Upper lobe of right lung (tissue), 1 donor: ENCODE measurements at regions not wholly inside any gene's neighbourhood (a gene's known extent, or its start where the extent isn't known, plus 50 kb on each side); places are given as distances from the start of the nearest gene placed in this dataset.

Experiments used
- ATAC-seq: fragments of 200-7000 bp; cut with Tn5 transposase; one replicate; pipeline ENCODE4 v1.9.1; 2020; ENCODE audit warnings: mild to moderate bottlenecking, moderate library complexity
- DNase-seq: peaks from one replicate; pipeline ENCODE4 v3.0.0-alpha.2; 2020
- H3K27ac ChIP-seq: fragments of 200-600 bp; one replicate; pipeline ENCODE4 v1.8.0; 2022
- H3K27me3 ChIP-seq: fragments of 200-600 bp; one replicate; pipeline ENCODE4 v1.8.0; 2022; ENCODE audit warnings: mild to moderate bottlenecking
- H3K36me3 ChIP-seq: fragments of 200-600 bp; one replicate; pipeline ENCODE4 v1.8.0; 2022
- H3K4me1 ChIP-seq: fragments of 200-600 bp; one replicate; pipeline ENCODE4 v1.8.0; 2022
- H3K4me3 ChIP-seq: fragments of 200-600 bp; one replicate; pipeline ENCODE4 v1.8.0; 2022; ENCODE audit warnings: mild to moderate bottlenecking
- H3K9me3 ChIP-seq: fragments of 200-600 bp; one replicate; pipeline ENCODE4 v1.8.0; 2022
- CTCF ChIP-seq: fragments of 200-600 bp; IDR thresholded peaks from one replicate; pipeline ENCODE4 v1.8.0; 2022; ENCODE audit warnings: antibody characterized with exemption
- intact Hi-C: fragments of 100-400 bp; cut with DNase I; formaldehyde crosslinking; loops from one replicate; pipeline ENCODE4 v1.11.0; 2022
- donor health status: DM: no; HTN: yes; CAD: no; lungs with severe emphysema.

DNA sequence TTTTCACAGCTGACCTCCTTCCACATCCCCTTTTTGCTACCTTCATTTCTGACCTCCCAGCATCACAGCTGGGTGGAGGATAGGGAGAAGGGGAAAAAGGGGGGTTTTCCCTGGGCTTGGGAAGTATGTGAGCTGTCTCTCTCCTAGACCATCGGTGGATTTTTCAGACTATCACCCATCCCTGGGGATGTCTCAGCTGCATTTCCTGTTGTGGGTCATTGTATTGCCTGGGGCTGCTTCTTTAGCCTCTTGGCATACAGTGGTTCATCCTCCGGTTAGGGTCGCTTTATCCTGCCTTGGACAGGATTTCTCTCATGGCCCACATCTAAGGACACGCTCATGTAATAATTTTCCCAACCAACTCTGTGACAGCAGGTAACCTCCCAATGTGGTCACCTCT lies 142.5 kb upstream of the ARG1 start:
- DNase-seq (no peak), ATAC-seq (no peak)
- Histone ChIP-seq H3K27ac (no peak overlapping the region), H3K4me3 (no peak overlapping the region), H3K4me1 (no peaks in the 10 kb centered on the region), H3K36me3 (no peaks in the 10 kb centered on the region), H3K27me3 (no peaks in the 10 kb centered on the region), H3K9me3 (no peaks in the 10 kb centered on the region)
- intact Hi-C loops = no loop called here
- TF ChIP-seq CTCF = no peak

GRCh38 chr6:131431718-131432117 lies 141.3 kb upstream of the ARG1 start:
- ATAC-seq = no peak
- no peaks in the 10 kb centered on the region for H3K36me3 ChIP-seq
- no peak for TF ChIP-seq CTCF
- H3K27me3 ChIP-seq = no peaks in the 10 kb centered on the region
- intact Hi-C loops = no loop called here
- H3K4me3 ChIP-seq = no peak overlapping the region
- H3K4me1 ChIP-seq = no peaks in the 10 kb centered on the region
- no peaks in the 10 kb centered on the region for H3K9me3 ChIP-seq
- no peak overlapping the region for H3K27ac ChIP-seq
- DNase-seq = no peak

- intact Hi-C loops = no loop called here
- no peak for DNase-seq
- Histone ChIP-seq H3K27ac (no peak overlapping the region), H3K36me3 (no peaks in the 10 kb centered on the region), H3K4me1 (no peaks in the 10 kb centered on the region), H3K27me3 (no peaks in the 10 kb centered on the region), H3K4me3 (no peak overlapping the region), H3K9me3 (no peaks in the 10 kb centered on the region)
- no peak for ATAC-seq
- no peak for TF ChIP-seq CTCF
Measured at GRCh38 chr6:131433927-131434326, 139.1 kb upstream of the ARG1 start.

- no peak overlapping the region for H3K27ac ChIP-seq
- no peak for TF ChIP-seq CTCF
- intact Hi-C loops = no loop called here
- DNase-seq = no peak
- H3K36me3 ChIP-seq = no peaks in the 10 kb centered on the region
- H3K27me3 ChIP-seq = no peaks in the 10 kb centered on the region
- ATAC-seq = no peak
- H3K4me3 ChIP-seq = no peak overlapping the region
- H3K4me1 ChIP-seq = no peaks in the 10 kb centered on the region
- H3K9me3 ChIP-seq = no peaks in the 10 kb centered on the region
Measured at GRCh38 chr6:131436358-131436757, 136.7 kb upstream of the ARG1 start.

GRCh38 chr6:131443014-131443413 lies 130.0 kb upstream of the ARG1 start:
- no peak overlapping the region for H3K4me3 ChIP-seq
- intact Hi-C loops = no loop called here

More at GRCh38 chr6:131443014-131443413, 130.0 kb upstream of the ARG1 start:
- Histone ChIP-seq H3K9me3 (no peaks in the 10 kb centered on the region), H3K36me3 (no peaks in the 10 kb centered on the region), H3K27ac (no peak overlapping the region), H3K4me1 (no peaks in the 10 kb centered on the region), H3K27me3 (no peaks in the 10 kb centered on the region)
- no peak for ATAC-seq
- no peak for TF ChIP-seq CTCF
- no peak for DNase-seq
